ENCODE measurements at regions not wholly inside any gene's neighbourhood (a gene's known extent, or its start where the extent isn't known, plus 50 kb on each side); places are given as distances from the start of the nearest gene placed in this dataset.
A peak's percentile ranks its signal among the peaks of the same experiment; 100 is the strongest.
"Not testable (repeated sequence)": the region's sequence is repeated elsewhere in the genome, so short reads cannot be mapped to it uniquely, and the experiment has no call there.

DNA sequence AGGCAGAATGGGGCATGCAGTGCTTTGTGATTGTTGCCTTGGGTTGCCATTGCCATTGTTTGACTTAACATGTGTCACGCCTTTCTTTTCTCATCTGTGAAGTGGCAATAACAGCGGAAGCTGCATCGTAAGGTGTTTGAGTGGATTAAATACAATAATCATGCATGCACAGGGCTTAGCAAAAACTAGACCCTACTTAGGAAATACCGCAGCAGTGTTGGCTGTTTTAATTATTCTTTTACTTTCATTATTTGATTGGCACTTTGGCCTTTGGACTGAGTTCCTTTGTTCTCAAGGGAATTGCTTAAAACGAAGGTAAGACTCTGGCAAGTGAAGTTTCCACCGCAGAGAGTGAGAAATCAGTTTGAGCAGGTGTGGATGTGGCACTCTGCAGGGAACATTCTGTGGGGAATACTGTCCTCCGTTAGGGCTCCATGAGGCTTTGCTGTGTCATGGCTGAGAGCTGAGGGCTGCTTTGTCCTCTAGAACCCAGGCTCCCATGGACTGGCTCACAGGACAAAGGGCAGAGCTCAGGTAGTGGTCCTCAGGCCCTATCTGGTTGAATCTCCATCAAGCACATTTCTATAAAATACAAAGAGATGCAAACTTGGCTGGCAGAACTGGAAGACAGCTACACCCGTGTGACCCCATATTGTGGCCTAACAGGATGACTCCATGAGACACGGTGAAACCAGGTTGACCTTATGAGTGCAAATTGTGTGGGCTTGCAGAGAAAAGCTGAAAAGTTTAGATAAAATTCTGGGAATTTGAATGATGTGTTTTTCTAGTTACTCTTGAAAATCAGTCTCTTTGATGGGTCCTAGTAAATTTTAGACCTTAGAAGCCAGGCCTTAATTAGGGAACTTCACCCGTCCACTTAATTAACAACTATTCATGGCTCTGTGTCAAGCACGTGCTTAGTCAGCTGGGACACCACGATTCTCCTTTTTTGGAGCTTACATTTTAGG is 407.2 kb downstream of the KCNRG start:
- DNase-seq = no peak

DNA sequence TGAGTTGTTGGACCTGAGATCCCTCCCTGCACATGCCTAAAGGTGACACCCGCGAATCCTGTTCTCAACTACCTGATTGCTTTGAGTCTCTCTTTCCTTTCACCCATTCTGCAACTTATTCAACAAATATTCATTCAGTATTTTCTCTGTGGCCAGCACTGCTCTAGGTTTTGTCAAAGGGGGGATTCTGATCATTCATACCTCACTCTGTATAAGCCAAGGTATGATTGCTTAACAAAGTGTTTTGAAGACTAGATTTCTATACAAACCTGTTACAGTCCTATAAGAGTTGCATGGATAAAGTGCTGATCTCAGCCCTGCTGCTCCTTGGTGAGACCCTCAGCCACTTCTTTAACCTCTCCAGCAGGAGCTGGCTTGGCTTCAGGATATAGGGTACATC is 409.7 kb downstream of the KCNRG start:
- DNase-seq = no peak

DNA sequence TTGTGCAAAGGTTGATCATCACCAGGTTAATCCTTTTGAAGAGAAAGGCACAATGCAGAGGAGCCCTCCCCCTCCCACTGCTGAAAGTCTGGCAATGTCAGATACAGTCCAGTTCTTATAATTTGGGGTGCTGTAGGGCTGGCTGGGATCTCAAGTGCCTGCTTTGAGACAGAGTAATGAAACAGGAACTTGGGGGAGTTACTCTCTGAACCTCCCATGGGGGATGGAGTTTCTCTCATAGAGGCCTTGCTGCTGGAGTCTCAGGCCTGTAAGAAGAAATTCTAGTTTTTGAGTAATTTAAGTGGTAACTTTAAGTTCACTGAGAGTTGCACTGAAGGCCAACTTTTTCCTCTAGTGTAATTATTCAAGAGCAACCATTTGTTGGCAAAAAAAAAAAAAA is 410.5 kb downstream of the KCNRG start:
- DNase-seq = peak in 2 of 3 donors; percentile 38 to 42

DNA sequence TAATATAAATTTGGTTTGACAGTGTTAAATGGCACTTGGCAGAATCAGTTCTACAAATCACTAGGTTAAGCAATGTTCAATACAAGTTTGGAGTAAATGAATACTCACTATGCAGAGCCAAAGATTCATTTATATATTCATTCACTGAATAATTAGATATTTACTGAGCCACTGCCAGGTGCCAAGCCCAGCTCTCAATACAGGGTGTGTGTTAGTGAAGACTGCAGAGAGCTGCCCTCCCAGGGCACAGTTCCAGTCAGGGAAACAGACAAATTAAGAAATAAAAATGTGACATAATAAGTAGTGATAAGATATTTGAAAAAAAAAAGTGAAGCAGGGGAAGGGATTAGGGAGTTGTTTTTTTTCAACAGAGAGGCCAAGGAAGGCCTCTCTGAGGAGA is 411.7 kb downstream of the KCNRG start:
- no peak for DNase-seq

DNA sequence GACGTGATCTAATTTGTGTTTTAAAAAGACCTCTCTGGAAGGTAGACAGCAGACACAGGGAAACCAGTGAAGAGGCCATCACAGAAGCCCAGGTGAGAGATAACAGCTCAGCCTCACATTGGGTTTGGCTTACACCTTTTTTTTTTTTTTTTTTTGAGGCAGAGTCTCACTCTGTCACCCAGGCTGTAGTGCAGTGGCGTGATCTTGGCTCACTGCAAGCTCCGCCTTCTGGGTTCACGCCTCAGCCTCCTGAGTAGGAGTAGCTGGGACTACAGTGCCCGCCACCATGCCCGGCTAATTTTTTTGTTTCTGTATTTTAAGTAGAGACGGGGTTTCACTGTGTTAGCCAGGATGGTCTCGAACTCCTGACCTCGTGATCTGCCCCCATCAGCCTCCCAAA is 412.3 kb downstream of the KCNRG start:
- DNase-seq = not testable (repeated sequence)

DNA sequence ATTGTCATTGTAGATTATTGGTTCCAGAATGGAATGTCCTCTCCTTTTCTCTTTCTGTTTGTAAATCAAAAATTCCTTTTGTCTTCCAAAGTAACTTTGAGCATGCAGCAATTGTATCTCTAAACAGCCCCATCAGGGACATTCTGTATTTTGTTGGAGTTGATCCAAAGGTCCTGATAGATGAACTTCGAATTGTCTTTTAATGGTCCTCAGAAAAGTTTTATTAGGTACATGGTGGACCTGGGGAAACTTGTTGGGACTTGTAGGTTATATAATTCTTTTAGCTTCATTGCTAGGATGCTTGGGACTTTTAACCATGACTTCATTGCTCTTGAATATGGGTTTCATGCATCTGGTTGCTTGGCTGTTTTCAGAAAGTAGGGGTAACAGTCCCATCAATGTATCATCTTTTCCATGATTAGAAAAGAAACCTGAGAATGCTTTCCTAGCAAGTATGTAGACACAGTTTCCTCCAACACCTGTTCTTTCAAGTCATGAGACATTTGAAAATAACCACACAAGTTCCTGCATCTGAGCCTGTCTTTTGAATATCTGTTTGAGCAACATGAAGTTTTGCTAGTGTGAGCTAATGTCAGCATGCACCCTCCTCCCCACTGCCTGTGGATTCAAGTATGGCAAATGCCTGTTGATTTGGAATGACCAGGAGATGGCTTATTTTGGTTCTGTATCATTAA is 413.1 kb downstream of the KCNRG start:
- DNase-seq = no peak

DNA sequence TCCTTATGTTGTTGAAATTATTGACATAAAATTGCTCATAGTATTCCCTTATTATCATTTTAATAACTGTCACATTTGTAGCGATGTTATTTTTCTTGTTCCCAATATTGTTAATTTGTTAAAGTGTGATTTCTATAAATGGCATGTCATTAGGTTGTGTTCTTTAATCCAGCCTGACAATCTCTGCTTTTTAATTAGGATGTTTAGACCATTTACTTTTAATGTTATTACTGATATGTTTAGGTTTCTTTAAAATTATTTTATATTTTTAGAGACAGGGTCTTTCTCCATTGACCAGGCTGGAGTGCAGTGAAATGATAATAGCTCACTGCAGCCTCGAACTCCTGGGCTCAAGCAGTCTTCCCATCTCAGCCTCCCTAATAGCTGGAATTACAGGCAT is 408.5 kb downstream of the DLEU7 start:
- no peak for DNase-seq

DNA sequence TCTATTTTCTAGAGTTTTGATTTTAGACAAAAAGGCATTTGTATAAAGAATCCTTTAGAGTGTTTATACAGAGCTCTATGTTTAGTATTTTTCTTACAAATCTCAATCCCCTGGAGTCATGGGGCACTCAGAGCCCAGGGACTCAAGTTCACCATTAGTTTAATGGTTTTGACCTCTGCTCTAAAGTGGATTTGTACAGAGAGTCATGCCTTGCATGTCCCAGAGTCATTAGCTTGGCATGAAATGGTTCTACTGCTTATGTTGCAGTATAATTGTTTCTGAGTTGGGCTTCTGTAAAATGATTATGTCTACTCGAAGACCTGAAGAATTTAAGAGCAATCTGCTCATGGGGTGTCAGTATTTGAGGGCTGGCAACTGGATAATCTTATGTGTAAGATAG is 406.2 kb downstream of the DLEU7 start:
- DNase-seq = no peak

DNA sequence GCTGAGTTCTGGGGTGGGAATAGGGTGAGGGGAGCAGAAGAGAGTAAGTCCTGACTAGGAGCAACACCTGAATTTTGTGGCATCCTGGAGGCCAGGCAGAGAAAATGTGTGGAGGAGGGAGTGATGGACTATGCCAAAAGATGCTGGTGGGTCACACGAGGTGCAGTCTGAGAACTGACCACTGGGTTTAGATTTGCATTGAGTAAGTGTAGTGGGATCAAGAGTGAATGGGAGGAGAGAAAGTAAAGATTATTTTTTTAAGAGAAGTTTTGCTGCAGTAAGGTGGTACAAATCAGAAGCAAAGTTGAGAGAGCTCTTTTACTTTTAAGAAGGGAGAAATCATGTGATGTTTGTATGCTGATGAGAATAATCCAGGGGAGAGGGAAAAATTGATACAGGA is 405.1 kb downstream of the DLEU7 start:
- DNase-seq = no peak

DNA sequence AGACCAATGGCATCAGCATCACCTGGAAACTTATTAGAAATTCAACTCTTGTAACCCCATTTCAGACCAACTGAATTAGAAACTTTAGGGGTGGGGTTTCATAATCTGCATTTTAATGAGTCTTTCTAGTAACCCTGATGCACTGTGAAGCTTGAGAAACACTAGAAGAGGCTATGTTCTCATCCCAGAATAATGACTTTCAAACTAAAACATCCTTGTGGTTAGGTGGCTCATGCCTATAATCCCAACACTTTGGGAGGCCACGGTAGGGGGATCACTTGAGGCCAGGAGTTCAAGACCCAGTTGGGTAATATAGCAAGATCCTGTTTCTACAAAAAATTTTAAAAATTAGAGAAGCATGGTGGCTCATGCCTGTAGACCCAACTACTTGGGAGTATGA is 402.4 kb downstream of the DLEU7 start:
- no peak for DNase-seq

DNA sequence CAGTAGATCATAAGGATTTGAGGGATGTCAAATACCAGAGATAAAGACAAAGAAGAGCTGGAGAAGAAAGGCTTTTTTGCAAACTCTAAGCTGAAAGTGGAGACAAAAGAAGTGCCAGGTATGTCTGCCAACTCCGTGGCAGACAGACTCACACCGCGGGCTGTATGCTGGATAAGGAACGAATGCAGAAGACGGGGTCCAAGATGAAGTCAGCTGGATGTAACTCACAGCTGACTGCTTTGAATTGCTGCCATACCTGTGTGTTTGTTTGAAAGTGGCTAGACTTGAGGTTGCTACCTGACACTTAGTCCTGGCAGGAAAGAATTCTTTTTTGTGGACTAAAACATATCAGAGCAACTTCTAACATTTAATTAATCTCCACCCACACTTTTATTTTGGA is 398.8 kb downstream of the DLEU7 start:
- no peak for DNase-seq

DNA sequence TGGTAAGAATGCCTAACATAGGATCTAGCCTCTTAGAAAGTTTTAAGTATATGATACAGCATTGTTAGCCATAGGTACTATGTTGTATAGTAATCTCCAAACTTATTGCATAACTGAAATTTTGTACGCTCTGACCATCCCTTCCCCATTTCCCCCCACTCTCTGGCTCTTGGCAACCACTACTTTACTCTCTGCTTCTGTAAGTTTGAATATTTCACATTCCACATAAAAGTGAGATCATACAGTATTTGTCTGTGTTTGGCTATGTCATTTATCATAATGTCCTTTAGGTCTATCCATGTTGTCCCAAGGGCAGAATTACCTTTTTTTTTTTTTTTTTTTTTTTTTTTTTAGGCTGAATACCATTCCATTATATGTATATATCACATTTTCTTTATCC is 396.9 kb downstream of the DLEU7 start:
- no peak for DNase-seq

DNA sequence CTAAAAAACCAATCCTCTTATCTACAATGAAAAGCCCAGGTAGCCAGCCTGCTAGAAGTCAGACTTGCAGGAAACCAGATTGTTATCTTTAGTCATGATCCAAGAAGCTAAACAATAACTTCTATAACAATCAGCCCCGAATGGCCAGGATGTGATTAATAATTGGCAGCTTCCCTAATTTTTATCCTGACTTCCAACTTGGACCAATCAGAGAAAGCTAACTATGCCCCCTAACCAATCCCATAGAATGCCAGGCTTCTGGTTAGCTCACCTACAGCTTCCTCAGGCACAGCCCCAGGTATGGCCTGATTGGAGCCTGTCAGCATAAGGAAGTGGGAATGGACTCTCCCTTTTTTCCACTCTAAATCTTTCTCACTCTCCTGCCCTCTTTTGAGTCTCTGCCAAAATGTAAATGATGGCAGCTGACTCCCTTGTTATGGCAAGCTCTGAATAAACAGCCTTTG is 394.9 kb downstream of the DLEU7 start:
- DNase-seq = no peak

DNA sequence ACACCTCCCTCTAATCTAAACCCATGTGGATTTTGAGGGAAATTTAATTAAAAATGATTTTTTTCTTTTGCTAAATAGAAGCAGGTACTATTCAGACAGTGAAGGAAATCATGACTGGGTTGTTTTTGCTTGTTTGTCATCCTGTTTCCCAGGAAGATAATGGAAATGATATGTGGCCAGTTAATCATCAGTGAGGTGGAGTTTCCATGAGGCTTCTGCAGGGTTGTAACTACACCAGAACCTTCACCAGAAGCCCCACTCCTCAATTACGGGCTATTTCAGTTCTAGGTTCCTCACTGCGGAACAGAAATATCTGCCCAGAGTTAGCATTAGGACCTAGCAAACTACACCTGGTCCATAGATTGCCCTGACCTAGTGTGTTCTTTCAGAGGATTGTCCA is 394.0 kb downstream of the DLEU7 start:
- no peak for DNase-seq

DNA sequence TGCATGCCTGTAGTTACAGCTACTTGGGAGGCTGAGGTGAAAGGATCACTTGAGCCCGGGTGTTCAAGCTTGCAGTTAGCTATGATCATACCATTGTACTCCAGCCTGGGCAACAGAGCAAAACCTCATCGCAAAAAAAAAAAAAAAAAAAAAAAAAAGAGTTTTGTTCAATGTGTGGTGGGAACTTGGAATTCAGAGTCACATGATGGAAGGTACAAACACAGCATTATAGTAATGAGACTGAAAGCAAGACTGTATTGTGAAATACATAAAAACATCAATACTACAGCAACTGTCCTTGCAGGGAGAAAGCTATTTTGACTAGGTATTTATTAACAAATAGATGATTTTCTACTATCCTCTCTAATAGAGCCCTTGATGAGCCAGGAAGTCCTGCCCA is 393.2 kb downstream of the DLEU7 start:
- no peak for DNase-seq

DNA sequence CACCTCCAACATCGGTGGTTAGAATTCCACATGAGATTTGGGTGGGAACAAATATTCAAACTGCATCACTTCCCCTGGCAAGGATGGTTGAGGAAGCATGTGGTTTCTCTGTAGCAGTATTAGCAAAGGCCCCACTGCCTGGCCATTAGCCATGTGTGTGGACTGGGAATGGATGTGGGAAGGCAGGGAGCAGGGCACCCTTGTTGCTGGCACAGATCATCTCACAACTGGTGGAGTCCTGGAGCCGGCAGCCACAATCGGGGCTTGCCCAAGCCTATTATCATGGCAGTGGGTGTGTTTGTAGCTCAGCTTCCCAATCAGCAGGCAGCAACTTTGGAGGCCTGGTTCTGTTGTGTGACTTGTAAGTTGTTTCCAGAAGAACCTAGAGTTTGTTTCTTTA is 391.9 kb downstream of the DLEU7 start:
- DNase-seq = no peak

DNA sequence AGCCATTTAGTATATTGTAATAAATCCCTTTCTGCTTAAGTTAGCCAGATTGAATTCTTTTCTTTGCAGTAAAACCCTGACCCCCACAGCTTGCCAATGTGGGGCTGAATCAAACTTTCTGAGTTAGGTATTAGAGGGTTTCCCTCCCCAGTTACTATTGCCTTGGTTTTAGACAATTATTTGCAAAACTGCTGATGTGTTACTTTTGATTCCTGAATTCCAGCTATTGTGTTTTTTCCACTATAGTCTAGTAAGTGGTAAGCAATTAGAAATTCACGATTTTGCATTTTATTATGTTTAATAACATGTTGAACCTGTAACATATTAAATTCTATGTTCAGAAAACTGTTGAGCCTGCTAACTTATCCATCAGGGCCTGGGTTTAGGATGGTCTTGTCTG is 391.5 kb downstream of the DLEU7 start:
- DNase-seq = no peak

DNA sequence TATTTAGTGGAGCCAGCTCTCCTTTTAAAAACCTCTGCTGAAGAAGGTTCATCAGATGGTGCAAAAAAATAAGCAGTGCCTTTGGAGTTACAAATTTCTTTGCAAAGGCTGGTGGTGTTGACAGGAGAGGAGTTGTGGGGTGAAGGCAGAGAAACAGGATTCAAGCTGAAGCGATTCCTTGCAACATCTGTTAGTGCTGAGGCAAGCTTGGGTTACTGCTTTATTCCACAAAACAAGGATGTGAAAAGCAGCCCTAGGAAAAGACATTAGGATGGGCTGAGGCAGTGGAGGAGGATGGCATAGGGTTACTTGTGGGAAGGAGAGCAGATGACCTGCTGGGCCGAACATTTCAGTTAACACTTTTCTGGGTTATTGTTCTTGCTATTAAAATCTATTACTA is 390.7 kb downstream of the DLEU7 start:
- DNase-seq = no peak

DNA sequence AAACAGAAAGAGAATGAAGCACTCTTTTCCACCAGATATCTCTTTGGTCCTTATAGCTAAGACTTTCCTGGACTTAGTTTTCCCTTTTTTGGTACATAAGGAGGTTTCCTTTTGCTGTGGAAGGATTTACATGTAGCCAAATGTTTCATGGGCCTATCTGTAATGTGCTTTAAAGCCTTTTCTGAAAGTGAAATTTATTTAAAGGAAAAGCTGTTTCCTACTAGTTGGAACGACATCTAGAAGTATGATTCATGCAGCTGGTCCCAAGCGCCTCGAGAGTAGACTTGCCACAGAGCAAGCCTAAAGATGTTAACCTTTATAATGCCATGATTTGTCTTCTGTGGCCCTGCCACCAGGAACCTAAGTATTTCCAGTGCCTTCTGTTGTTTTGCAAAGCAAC is 390.3 kb downstream of the DLEU7 start:
- DNase-seq = peak in 1 of 3 donors; percentile 9

DNA sequence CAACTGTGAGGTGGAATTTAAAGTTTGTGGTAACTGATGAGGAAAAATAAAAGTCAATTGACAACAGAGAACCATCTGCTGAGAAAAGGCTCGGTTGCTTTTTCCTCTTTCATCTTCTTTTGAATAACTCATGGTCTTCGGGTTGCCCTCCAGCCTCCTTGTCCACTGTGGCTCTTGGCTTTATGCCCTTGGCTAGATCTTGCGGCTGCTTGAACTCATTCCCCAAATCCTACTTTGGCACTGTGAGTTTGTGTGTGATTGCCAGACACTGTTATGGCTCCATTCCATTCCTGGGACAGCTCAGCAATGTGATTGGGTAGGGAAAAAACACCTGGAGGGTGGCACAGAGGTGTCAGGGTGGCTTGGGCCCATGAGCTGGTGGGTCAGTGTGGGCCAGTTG is 387.4 kb downstream of the DLEU7 start:
- DNase-seq = no peak

DNA sequence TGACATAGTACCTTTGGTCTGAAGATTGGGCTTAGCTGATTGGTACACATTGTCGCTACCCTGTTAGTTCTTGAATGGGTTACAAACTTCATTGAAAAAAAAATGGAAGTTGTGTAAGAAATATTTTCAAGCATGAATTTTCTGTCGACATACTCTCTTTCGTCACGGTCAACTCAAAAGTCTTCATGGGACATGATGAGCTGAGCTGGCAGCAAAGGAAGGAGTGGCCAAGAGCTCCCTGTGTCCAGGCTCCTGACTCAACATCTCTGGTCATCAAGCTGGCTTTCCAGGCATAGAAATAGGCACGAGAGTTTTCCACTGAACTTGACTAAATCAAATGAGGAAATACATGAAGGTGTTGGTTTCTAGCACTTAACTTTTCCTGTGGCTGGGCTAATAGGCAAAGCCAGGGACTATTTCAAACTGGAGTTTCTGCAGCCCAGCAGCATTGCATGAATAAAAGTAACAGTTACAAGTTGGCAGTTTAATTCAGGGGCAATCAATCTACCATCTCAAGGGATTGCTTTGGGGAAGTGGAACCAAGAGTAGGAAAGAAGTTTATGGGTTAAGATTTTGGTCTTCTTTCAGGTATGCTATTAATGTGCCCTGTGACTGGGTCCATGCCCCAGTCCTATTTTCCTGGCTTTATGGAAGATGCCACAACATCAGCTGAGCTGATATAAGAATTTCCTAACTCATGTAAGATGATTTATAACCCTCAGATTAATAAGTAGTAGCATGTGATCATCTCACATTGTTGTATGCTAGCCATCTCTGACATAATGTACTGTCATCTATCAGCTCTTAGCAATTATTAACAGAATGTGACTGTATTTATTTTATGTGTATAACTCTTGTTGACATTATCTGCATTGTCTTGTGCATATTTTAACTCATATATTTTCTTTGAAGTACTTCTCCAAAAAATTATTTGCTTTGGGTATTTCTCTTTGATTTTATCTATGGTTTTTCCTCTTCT is 385.8 kb downstream of the DLEU7 start:
- peak; percentile 46 to 76 (median 73) for DNase-seq

DNA sequence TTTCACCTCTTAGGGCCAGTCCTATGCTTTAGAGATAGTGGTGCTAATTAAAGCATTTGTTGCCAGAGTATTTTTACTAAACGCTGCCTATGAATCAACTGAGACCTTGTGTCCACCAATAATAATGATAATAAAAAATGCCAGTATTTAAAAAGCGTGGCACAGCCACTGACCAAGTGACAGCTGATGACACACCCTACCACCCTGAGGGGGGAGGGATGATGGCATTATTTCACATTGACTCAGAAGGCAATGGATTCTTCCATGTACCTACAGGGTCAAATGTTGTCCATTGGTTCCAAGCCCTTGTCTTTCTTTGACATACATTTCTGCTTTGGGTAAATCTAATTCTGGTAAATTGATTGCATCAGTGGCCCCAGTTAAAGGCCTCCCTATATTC is 384.4 kb downstream of the DLEU7 start:
- no peak for DNase-seq

DNA sequence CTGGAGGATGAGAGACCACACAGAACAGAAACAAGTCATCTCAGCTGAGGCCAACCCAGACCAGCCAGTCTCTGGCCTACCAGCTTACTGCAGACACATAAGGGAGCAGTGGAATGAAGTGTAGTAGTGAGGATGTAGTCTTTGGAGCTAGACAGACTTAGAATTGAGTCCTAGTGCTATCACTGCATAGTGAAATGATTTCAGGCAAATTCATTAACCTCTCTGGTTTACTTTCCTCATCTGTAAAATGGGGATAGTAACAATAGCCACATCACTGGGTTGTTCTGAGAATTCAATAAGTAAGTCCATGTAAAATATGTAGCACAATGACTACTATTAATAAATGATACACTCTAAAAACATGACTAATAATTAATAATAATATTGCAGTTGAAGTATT is 383.8 kb downstream of the DLEU7 start:
- DNase-seq = no peak
